Left forelimb (tissue), 1 donor: ENCODE measurements at regions not wholly inside any gene's neighbourhood (a gene's known extent, or its start where the extent isn't known, plus 50 kb on each side); places are given as distances from the start of the nearest gene placed in this dataset.

Experiments used
- DNase-seq: peaks from one replicate; pipeline ENCODE4 v3.0.0-alpha.2; 2018; ENCODE audit warnings: low spot score

- DNase-seq, result no peak
Measured at GRCh38 chr15:97881346-97881965, 79.0 kb upstream of the ARRDC4 start.

DNA sequence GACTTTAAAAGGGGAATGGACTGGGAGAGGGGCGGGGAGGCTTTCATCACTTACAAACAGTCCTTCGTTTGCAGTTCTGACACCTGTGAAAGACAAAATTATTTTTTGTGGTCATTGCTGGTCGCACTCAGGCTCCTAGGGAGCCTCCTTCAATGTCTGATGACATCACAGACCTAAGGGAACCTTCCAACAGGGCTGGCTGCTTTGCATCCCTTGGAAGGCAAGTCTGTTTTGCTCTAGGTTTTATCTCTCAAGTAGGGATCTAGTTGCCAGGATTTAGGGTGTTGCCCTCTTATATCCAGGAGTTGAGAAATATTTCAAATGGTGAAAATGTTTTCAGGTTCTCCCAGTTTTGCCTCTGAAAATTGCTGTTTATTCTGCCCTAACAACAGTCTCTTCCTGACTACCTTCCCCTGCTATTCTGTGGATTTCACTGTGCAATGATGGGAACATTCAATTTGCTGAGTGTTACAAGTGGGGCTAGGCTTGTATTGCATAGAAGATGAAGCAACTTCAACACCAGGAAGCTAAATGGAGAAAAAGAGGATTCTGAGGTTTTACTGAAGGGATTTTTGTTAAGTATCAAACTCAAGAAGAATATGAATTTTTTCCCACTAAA, 75.9 kb upstream of the ARRDC4 start:
- no peak for DNase-seq

DNA sequence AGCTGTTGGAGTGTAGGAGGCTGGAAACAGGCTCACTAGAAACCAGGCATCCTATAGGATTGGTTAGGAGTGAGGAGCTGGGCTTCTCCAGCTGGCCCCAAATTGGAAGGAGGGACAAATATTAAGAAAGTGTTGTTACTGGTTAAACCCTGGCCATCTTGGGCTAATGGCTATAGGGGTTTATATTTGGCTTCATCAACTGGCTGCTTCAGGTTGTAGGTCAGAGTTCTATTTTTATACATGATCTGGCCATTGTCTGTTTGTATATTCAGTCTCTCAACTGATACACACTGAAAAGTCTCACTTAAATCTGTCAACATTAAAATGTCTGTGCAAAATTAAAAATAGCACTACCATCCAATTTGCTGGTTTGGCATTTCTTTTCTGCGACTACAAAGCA, 70.2 kb upstream of the ARRDC4 start:
- no peak for DNase-seq

- no peak for DNase-seq
Measured at GRCh38 chr15:97892167-97892938, 68.2 kb upstream of the ARRDC4 start.

- DNase-seq, result no peak
Measured at GRCh38 chr15:97893967-97894366, 66.5 kb upstream of the ARRDC4 start.

DNA sequence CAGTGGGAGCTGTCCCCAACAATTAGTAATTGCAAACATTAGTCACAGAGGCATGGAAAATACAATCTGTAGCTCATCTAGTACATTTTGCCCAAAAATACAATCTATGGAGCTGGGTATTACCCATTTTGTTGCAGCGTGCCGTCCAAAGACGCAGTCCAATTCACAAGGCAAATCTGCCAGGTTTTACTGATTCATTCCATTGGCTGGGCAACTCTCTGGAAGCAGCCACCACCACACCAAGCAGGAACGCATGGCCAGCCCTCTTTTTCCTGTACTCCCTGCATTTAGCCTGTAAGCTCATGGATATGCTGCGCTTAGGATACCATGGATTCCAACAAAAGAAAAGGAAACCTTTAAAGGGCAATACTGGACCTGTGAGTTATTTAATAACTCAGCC, 60.5 kb upstream of the ARRDC4 start:
- no peak for DNase-seq

DNA sequence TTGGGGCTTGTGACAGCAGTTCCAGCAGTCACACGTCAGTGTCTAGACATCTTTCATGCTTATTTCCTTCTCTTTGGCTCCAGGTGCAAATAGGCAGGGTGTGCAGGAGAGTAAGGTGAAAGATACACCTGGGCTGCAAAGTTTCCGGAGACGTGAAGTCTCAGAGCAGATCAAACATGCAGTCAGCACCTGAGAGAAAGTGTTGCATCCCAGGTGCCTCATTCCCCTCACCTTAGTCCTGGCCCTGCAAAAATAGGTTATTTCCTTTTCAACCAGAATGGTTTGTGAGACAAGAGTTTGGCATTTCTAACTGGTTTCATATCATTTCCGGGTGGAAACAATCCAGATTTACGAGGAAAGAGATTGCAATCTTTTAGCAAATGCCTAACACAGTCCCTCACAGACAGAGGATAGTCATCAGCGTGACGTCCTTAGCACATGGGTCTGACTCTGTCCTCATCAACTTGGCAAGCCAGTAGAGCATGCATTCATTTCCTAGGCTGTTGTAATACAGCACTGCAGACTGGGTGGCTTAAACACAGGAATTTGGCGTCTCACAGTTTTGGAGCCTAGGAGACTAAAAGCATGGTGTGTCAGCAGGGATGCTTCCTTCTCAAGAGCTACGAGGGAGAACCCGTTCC, 58.2 kb upstream of the ARRDC4 start:
- no peak for DNase-seq

DNA sequence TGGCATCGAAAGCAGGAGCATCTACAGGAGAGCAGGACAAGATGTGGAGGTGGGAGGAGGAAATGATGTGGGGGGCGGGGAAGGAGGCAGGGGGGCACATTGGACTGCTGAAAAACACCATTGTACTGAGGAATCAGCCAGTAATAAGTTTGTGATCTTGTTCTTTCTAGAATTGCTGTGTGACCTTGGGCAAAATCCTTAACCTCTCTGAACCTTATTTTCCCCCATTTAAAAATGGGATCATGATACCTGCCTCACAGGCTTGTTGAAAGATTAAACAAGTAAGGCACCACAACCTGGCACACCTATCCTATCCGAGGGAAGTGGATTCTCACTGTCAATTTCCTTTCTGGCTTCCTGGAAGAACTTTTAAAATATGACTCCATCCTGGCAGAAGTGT, 56.9 kb upstream of the ARRDC4 start:
- no peak for DNase-seq

GRCh38 chr15:97903971-97904572, 56.4 kb upstream of the ARRDC4 start:
- DNase-seq, result peak; percentile 83

DNA sequence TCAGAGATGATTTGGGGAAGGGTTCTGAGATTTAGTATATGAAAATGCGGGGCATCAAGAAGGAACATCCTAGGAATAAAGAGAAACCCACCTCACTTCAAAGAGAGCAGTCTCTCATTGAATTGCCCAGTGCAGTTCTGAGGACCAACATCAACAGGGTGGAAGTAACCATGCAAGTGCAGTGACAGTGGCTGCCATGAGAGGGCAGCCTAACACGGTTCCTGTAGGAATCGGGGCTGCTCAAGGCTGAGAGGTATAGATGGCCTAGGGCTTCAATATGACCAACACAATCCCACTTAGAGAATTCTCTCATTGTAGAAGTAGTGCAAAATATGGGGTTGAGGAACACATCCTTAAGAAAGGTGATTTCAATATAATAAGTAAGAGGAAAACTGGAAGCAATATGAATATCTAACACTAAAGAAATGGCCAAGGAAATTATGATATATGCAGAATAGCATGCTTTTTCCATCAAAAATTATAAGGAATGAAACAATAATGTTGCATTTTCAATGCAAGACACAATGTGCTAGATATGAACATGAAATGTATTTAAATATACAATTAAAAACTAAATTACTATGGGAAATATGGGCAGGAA, 51.1 kb upstream of the ARRDC4 start:
- DNase-seq, result no peak
